CD4-positive, alpha-beta T cell (primary cell): ENCODE measurements at regions not wholly inside any gene's neighbourhood (a gene's known extent, or its start where the extent isn't known, plus 50 kb on each side); places are given as distances from the start of the nearest gene placed in this dataset.

Source experiments
- ATAC-seq: fragments of 200-7000 bp; cut with Tn5 transposase; one replicate; pipeline ENCODE4 v1.10.0; 2022; ENCODE audit warnings: mild to moderate bottlenecking; ENCODE audit not compliant: poor library complexity
- CTCF ChIA-PET: fragments of 350-600 bp; sonication (Branson Sonifier 250); formaldehyde crosslinking; loops from one replicate; lab custom pipeline; 2021; ENCODE audit warnings: antibody characterized with exemption, inconsistent platforms; lab: Charles Lee
- POLR2A ChIA-PET: fragments of 350-600 bp; sonication (Branson Sonifier 250); formaldehyde crosslinking; loops from one replicate; lab custom pipeline; 2021; ENCODE audit warnings: antibody characterized with exemption, inconsistent platforms; lab: Charles Lee
- DNase-seq, 14 experiments: peaks; one replicate each; pipeline ENCODE4 v3.0.0-alpha.2; 2013 to 2020; ENCODE audit warnings: mixed read lengths in 2 of 14
- H3K27ac ChIP-seq, 2 donors: one replicate each; pipeline versions ENCODE4 v1.5.1 to v1.7.0; 2013; ENCODE audit warnings: low read length in 2 of 2, low read depth in 1 of 2, mild to moderate bottlenecking in 1 of 2
- H3K27me3 ChIP-seq, 2 experiments: 1 replicate in 1 of 2; 2 replicates in 1 of 2; pipeline versions ENCODE4 v1.6.1 to v1.7.0; 2013; ENCODE audit warnings: low read length in 2 of 2, control low read depth in 1 of 2, mild to moderate bottlenecking in 1 of 2, moderate library complexity in 1 of 2; ENCODE audit not compliant: insufficient read depth in 2 of 2, control insufficient read depth in 1 of 2
- H3K36me3 ChIP-seq: one replicate; pipeline ENCODE4 v1.6.1; 2013; ENCODE audit warnings: low read length, control low read depth; ENCODE audit not compliant: insufficient read depth
- H3K4me1 ChIP-seq: one replicate; pipeline ENCODE4 v1.6.1; 2013; ENCODE audit warnings: low read length, control low read depth; ENCODE audit not compliant: insufficient read depth
- H3K4me3 ChIP-seq: one replicate; pipeline ENCODE4 v1.5.1; 2013; ENCODE audit warnings: mild to moderate bottlenecking, low read length, moderate library complexity
- H3K9me3 ChIP-seq, 2 experiments: 1 replicate in 1 of 2; 2 replicates in 1 of 2; pipeline versions ENCODE4 v1.6.1 to v1.7.0; 2013; ENCODE audit warnings: low read length in 2 of 2, mild to moderate bottlenecking in 2 of 2, control low read depth in 1 of 2, moderate library complexity in 1 of 2; ENCODE audit not compliant: control insufficient read depth in 1 of 2, insufficient read depth in 1 of 2
- H3K27ac Mint-ChIP-seq: one replicate; pipeline ENCODE4 v1.8.0; 2020; ENCODE audit warnings: mixed read lengths
- H3K27me3 Mint-ChIP-seq: one replicate; pipeline ENCODE4 v1.8.0; 2021; ENCODE audit warnings: mixed read lengths
- H3K36me3 Mint-ChIP-seq: one replicate; pipeline ENCODE4 v1.8.0; 2021; ENCODE audit warnings: low read depth, mixed read lengths
- H3K4me1 Mint-ChIP-seq: one replicate; pipeline ENCODE4 v1.8.0; 2021; ENCODE audit warnings: low read depth, mixed read lengths
- H3K4me3 Mint-ChIP-seq: one replicate; pipeline ENCODE4 v1.8.0; 2020; ENCODE audit warnings: mild to moderate bottlenecking, mixed read lengths
- H3K9me3 Mint-ChIP-seq: one replicate; pipeline ENCODE4 v1.8.0; 2020; ENCODE audit warnings: mixed read lengths
- CTCF ChIP-seq: fragments of 200-600 bp; IDR thresholded peaks from one replicate; pipeline ENCODE4 v1.8.0; 2022; ENCODE audit warnings: antibody characterized with exemption, mild to moderate bottlenecking
- intact Hi-C, 2 experiments: fragments of 100-400 bp; cut with DNase I in 1 of 2; cut with micrococcal nuclease in 1 of 2; formaldehyde crosslinking; loops; one replicate each; pipeline versions ENCODE4 v1.15.1 to v1.9.0; 2023 to 2025; cut with DNase I, micrococcal nuclease

- ChIA-PET POLR2A (no interaction called here), CTCF (no interaction called here)
- Mint-ChIP-seq H3K9me3 (no peaks in the 10 kb centered on the region), H3K4me3 (no peak overlapping the region), H3K4me1 (no peaks in the 10 kb centered on the region), H3K27me3 (no peaks in the 10 kb centered on the region), H3K27ac (no peak overlapping the region), H3K36me3 (no peaks in the 10 kb centered on the region)
- H3K4me1 ChIP-seq: no peaks in the 10 kb centered on the region
- ATAC-seq (no peak), DNase-seq (no peak)
- no peaks in the 10 kb centered on the region for H3K36me3 ChIP-seq
- no peak overlapping the region for H3K4me3 ChIP-seq
- TF ChIP-seq CTCF: no peak
- no peaks in the 10 kb centered on the region for H3K27me3 ChIP-seq
- no peaks in the 10 kb centered on the region for H3K9me3 ChIP-seq
- no peak overlapping the region for H3K27ac ChIP-seq
- intact Hi-C loops: no loop called here
Observed at GRCh38 chrX:21181232-21181853, 192.9 kb upstream of the CNKSR2 start.

GRCh38 chrX:21193196-21193595 lies 181.0 kb upstream of the CNKSR2 start:
- no peaks in the 10 kb centered on the region for H3K9me3 ChIP-seq

GRCh38 chrX:21194526-21194925 lies 179.7 kb upstream of the CNKSR2 start:
- H3K9me3 Mint-ChIP-seq: no peaks in the 10 kb centered on the region
- no peaks in the 10 kb centered on the region for H3K27me3 Mint-ChIP-seq
- POLR2A ChIA-PET: no interaction called here
- H3K4me1 ChIP-seq: no peaks in the 10 kb centered on the region
- no peak for ATAC-seq
- H3K4me3 Mint-ChIP-seq: no peak overlapping the region
- H3K27ac ChIP-seq: no peak overlapping the region
- H3K36me3 Mint-ChIP-seq: no peaks in the 10 kb centered on the region
- no peak overlapping the region for H3K27ac Mint-ChIP-seq
- H3K9me3 ChIP-seq: no peaks in the 10 kb centered on the region
- no peak for DNase-seq
- CTCF ChIA-PET: no interaction called here
- H3K4me1 Mint-ChIP-seq: no peaks in the 10 kb centered on the region
- H3K4me3 ChIP-seq: no peak overlapping the region
- no peaks in the 10 kb centered on the region for H3K36me3 ChIP-seq
- intact Hi-C loops: no loop called here
- no peaks in the 10 kb centered on the region for H3K27me3 ChIP-seq
- TF ChIP-seq CTCF: no peak

More at GRCh38 chrX:21193196-21193595, 181.0 kb upstream of the CNKSR2 start:
- Mint-ChIP-seq H3K4me1 (no peaks in the 10 kb centered on the region), H3K9me3 (peaks cover 4% of the 10 kb centered on the region), H3K27me3 (no peaks in the 10 kb centered on the region), H3K36me3 (no peaks in the 10 kb centered on the region), H3K27ac (no peak overlapping the region), H3K4me3 (no peak overlapping the region)
- H3K27ac ChIP-seq: no peak overlapping the region
- H3K4me3 ChIP-seq: no peak overlapping the region
- no peaks in the 10 kb centered on the region for H3K36me3 ChIP-seq
- H3K4me1 ChIP-seq: no peaks in the 10 kb centered on the region
- ATAC-seq: no peak
- no peak for DNase-seq
- CTCF ChIA-PET: no interaction called here
- intact Hi-C loops: no loop called here
- no peaks in the 10 kb centered on the region for H3K27me3 ChIP-seq
- POLR2A ChIA-PET: no interaction called here
- no peak for TF ChIP-seq CTCF
